ENCODE measurements at regions not wholly inside any gene's neighbourhood (a gene's known extent, or its start where the extent isn't known, plus 50 kb on each side); places are given as distances from the start of the nearest gene placed in this dataset.

GRCh38 chr5:12071455-12071854, 167.2 kb upstream of the CTNND2 start:
- no peak for TF ChIP-seq CTCF (IDR thresholded peaks at IDR 0.05; ENCODE audit: borderline replicate concordance, extremely low read depth, low read length, poor library complexity, severe bottlenecking)
- no peak for TF ChIP-seq EZH2 (IDR thresholded peaks at IDR 0.05; ENCODE audit: borderline replicate concordance, low read depth, low read length, severe bottlenecking)
